Epidermal melanocyte (primary cell): ENCODE measurements at regions not wholly inside any gene's neighbourhood (a gene's known extent, or its start where the extent isn't known, plus 50 kb on each side); places are given as distances from the start of the nearest gene placed in this dataset.

Source experiments
- DNase-seq: peaks from one replicate; pipeline ENCODE4 v3.0.0; 2011; ENCODE audit warnings: low spot score; ENCODE audit not compliant: insufficient read length

GRCh38 chr4:26020083-26020668 lies 106.2 kb downstream of the SMIM20 start:
- no peak for DNase-seq

- no peak for DNase-seq
Measured at GRCh38 chr4:26020881-26021280, 106.9 kb downstream of the SMIM20 start.

GRCh38 chr4:26021417-26022345 lies 107.7 kb downstream of the SMIM20 start:
- no peak for DNase-seq

GRCh38 chr4:26022346-26023202 lies 108.6 kb downstream of the SMIM20 start:
- DNase-seq, result peak; percentile 34

- no peak for DNase-seq
Measured at GRCh38 chr4:26023203-26023972, 109.4 kb downstream of the SMIM20 start.

GRCh38 chr4:26024079-26024478 lies 110.1 kb downstream of the SMIM20 start:
- no peak for DNase-seq

GRCh38 chr4:26028133-26028792 lies 114.2 kb downstream of the SMIM20 start:
- no peak for DNase-seq

GRCh38 chr4:26028793-26029567 lies 115.0 kb downstream of the SMIM20 start:
- DNase-seq, result no peak

- DNase-seq, result no peak
Measured at GRCh38 chr4:26029568-26030131, 115.6 kb downstream of the SMIM20 start.

GRCh38 chr4:26030260-26030667 lies 116.2 kb downstream of the SMIM20 start:
- DNase-seq, result no peak

GRCh38 chr4:26030780-26031179 lies 116.8 kb downstream of the SMIM20 start:
- no peak for DNase-seq

GRCh38 chr4:26031704-26032103 lies 117.7 kb downstream of the SMIM20 start:
- no peak for DNase-seq

- DNase-seq, result no peak
Measured at GRCh38 chr4:26032142-26032541, 118.1 kb downstream of the SMIM20 start.

- no peak for DNase-seq
Measured at GRCh38 chr4:26032630-26033317, 118.8 kb downstream of the SMIM20 start.

GRCh38 chr4:26033389-26033788 lies 119.4 kb downstream of the SMIM20 start:
- DNase-seq, result no peak

- no peak for DNase-seq
Measured at GRCh38 chr4:26034849-26035248, 120.8 kb downstream of the SMIM20 start.

GRCh38 chr4:26035921-26036320 lies 121.9 kb downstream of the SMIM20 start:
- no peak for DNase-seq

- DNase-seq, result no peak
Measured at GRCh38 chr4:26039639-26040359, 125.8 kb downstream of the SMIM20 start.
